SU-DHL-6 (cell line): ENCODE measurements at regions not wholly inside any gene's neighbourhood (a gene's known extent, or its start where the extent isn't known, plus 50 kb on each side); places are given as distances from the start of the nearest gene placed in this dataset.

Experiments
- H2AFZ ChIP-seq: fragments of 200-600 bp; sonication (generic); 2 replicates; pipeline ENCODE4 v1.6.1; 2014; ENCODE audit warnings: low read depth, mild to moderate bottlenecking, moderate library complexity, mixed read lengths, antibody characterized with exemption, low read length; ENCODE audit not compliant: severe bottlenecking
- H3F3A ChIP-seq: fragments of 200-600 bp; shearing (Covaris generic); 2 replicates; pipeline ENCODE4 v1.6.0; 2016; ENCODE audit warnings: antibody characterized with exemption, mild to moderate bottlenecking; ENCODE audit not compliant: insufficient read depth
- H3K27ac ChIP-seq: fragments of 200-600 bp; sonication (generic); 2 replicates; pipeline ENCODE4 v1.5.1; 2016; ENCODE audit warnings: low read depth, mild to moderate bottlenecking, low read length, moderate library complexity, mixed read lengths
- H3K27me3 ChIP-seq: fragments of 200-600 bp; sonication (generic), shearing (Covaris generic); 2 replicates; pipeline ENCODE4 v1.6.0; 2014; ENCODE audit warnings: mild to moderate bottlenecking, low read length
- H3K36me3 ChIP-seq: fragments of 200-600 bp; sonication (generic); 2 replicates; pipeline ENCODE4 v1.6.1; 2014; ENCODE audit warnings: mild to moderate bottlenecking, low read length, mixed read lengths
- H3K4me2 ChIP-seq: fragments of 300-600, 200-600 bp; shearing (Covaris generic), sonication (generic); 2 replicates; pipeline ENCODE4 v1.6.0; 2014; ENCODE audit warnings: low read length, low read depth, mild to moderate bottlenecking; ENCODE audit not compliant: poor library complexity, severe bottlenecking
- H3K4me3 ChIP-seq: fragments of 200-600 bp; sonication (generic); 2 replicates; pipeline ENCODE4 v1.5.1; 2014; ENCODE audit warnings: antibody characterized with exemption, low read length, mild to moderate bottlenecking, mixed read lengths; ENCODE audit not compliant: insufficient read depth, poor library complexity, severe bottlenecking
- H3K79me2 ChIP-seq: fragments of 200-600 bp; sonication (generic); 2 replicates; pipeline ENCODE4 v1.6.1; 2014; ENCODE audit warnings: mild to moderate bottlenecking, low read length, moderate library complexity; ENCODE audit not compliant: insufficient read depth
- H3K9ac ChIP-seq: fragments of 200-600 bp; sonication (generic); 2 replicates; pipeline ENCODE4 v1.7.0; 2014; ENCODE audit warnings: mild to moderate bottlenecking, low read length
- H3K9me2 ChIP-seq: fragments of 200-600 bp; sonication (generic); replicated peaks from 2 replicates; pipeline ENCODE4 v1.6.1; 2014; ENCODE audit warnings: low read length; ENCODE audit not compliant: insufficient read depth
- H3K9me3 ChIP-seq: fragments of 200-600 bp; sonication (generic); 2 replicates; pipeline ENCODE4 v1.6.1; 2014; ENCODE audit warnings: low read length, mixed read lengths; ENCODE audit not compliant: insufficient read depth
- H4K20me1 ChIP-seq: fragments of 200-600 bp; sonication (generic); 2 replicates; pipeline ENCODE4 v1.6.1; 2014; ENCODE audit warnings: low read depth, mild to moderate bottlenecking, antibody characterized with exemption, low read length, moderate library complexity, mixed read lengths
- EZH2phosphoT487 ChIP-seq: fragments of 200-600 bp; sonication (generic), shearing (Covaris generic); conservative IDR thresholded peaks from 2 replicates; pipeline ENCODE4 v1.6.1; 2018; ENCODE audit warnings: mild to moderate bottlenecking, antibody characterized with exemption, low read length, moderate library complexity, mixed read lengths
- TF ChIP-seq, protein P1 (sequence below): fragments of 200-600 bp; sonication (generic); IDR thresholded peaks from one replicate; pipeline ENCODE4 v1.5.1; 2017; ENCODE audit warnings: antibody characterized with exemption, mild to moderate bottlenecking, low read length, moderate library complexity; ENCODE audit not compliant: insufficient read depth, poor library complexity, severe bottlenecking

DNA sequence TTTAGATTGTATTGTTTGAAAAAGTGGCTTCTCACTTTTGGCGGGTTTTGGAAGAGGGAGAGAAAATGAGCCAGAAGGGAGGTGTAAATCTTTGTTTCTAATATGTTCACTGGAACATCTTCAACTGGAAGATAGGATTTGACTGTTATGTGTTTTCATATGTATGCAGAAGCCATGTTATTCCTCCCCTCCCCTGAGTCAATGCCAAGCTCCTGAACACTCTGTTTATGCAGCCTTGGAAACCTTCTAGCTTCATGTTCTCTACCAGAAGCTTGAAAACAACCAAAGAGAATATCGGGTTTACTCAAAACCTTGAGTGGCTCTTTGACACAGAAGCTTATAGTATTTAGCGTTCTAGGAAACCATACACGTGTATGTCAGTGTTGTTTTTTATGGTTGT lies 279.1 kb downstream of the PRL start:
- no peaks in the 10 kb centered on the region for H4K20me1 ChIP-seq
- H3K4me3 ChIP-seq: no peak overlapping the region
- no peak overlapping the region for H3K9ac ChIP-seq
- H3K79me2 ChIP-seq: no peaks in the 10 kb centered on the region
- no peaks in the 10 kb centered on the region for H3K9me3 ChIP-seq
- H3K27me3 ChIP-seq: no peaks in the 10 kb centered on the region
- no peak overlapping the region for H3K27ac ChIP-seq
- H2AFZ ChIP-seq: no peak overlapping the region
- no peak for TF ChIP-seq EZH2phosphoT487
- TF ChIP-seq, protein P1, sequence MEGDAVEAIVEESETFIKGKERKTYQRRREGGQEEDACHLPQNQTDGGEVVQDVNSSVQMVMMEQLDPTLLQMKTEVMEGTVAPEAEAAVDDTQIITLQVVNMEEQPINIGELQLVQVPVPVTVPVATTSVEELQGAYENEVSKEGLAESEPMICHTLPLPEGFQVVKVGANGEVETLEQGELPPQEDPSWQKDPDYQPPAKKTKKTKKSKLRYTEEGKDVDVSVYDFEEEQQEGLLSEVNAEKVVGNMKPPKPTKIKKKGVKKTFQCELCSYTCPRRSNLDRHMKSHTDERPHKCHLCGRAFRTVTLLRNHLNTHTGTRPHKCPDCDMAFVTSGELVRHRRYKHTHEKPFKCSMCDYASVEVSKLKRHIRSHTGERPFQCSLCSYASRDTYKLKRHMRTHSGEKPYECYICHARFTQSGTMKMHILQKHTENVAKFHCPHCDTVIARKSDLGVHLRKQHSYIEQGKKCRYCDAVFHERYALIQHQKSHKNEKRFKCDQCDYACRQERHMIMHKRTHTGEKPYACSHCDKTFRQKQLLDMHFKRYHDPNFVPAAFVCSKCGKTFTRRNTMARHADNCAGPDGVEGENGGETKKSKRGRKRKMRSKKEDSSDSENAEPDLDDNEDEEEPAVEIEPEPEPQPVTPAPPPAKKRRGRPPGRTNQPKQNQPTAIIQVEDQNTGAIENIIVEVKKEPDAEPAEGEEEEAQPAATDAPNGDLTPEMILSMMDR: no peak
- H3F3A ChIP-seq: no peaks in the 10 kb centered on the region
- H3K36me3 ChIP-seq: no peaks in the 10 kb centered on the region
- H3K4me2 ChIP-seq: no peak overlapping the region
- no peaks in the 10 kb centered on the region for H3K9me2 ChIP-seq

DNA sequence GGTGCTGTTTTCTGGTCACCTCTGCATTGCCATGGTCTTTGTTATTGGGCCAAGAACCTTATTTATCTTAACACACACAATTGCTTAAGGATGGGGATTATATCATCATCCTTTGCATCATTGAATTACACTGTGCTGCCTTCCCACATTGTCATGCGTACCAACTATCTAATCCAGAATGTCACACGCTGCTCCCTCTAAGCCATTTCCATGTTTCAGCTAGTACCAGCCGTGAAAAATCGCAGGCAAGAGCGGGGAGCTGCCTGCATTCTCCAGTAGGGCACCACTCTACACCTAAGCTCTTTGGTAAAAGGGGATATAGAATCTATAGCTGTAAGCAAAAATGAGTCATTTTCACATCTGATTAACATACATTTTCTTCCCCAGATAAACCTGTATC lies 277.0 kb downstream of the PRL start:
- Histone ChIP-seq H3K27me3 (no peaks in the 10 kb centered on the region), H3K27ac (no peak overlapping the region), H3K9me3 (no peaks in the 10 kb centered on the region), H3K79me2 (no peaks in the 10 kb centered on the region), H3K36me3 (no peaks in the 10 kb centered on the region), H3K9me2 (no peaks in the 10 kb centered on the region), H3K4me2 (no peak overlapping the region), H3K9ac (no peak overlapping the region), H2AFZ (no peak overlapping the region), H3K4me3 (no peak overlapping the region), H4K20me1 (no peaks in the 10 kb centered on the region), H3F3A (no peaks in the 10 kb centered on the region)
- TF ChIP-seq, protein P1: no peak
- TF ChIP-seq EZH2phosphoT487: no peak

DNA sequence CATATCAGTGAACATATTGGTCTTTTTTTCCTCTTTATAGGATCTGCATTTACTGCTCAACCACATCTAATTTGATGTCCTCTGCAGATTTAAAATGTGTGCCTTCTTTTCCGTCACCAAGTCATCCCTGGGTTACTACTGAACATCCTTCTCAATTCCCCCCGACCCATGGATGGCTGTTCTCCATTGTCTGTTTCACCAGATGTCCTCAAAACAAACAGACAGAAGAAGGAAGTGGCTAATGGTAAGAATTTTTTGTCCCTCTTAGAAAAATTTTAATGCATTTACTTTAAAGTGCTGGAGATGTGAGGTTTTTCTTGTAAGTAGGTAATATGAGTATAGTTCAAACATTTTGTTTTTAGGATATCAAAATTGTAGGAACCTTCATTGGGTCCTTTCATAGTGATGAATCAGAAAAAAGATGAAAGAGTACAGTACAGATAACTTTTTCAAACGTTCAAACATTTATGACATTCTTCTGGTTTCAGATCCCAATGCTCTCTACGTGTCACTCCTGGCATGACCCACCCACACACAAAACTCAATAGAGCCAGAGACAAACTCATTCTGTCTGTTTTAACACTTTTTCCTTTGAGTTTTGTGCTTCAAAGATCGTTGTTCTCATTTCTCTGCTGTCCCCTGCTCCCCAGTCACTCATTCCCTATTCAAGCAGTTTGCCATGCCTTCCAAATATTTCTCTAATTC lies 276.4 kb downstream of the PRL start:
- Histone ChIP-seq H2AFZ (no peak overlapping the region), H3K79me2 (no peaks in the 10 kb centered on the region), H3K9me3 (no peaks in the 10 kb centered on the region)

More for the DNA sequence above, 276.4 kb downstream of the PRL start:
- no peaks in the 10 kb centered on the region for H3K9me2 ChIP-seq
- H4K20me1 ChIP-seq: no peaks in the 10 kb centered on the region
- no peak for TF ChIP-seq EZH2phosphoT487
- TF ChIP-seq, protein P1: no peak
- H3K27ac ChIP-seq: no peak overlapping the region
- no peak overlapping the region for H3K9ac ChIP-seq
- H3K36me3 ChIP-seq: no peaks in the 10 kb centered on the region
- no peaks in the 10 kb centered on the region for H3K27me3 ChIP-seq
- no peak overlapping the region for H3K4me2 ChIP-seq
- H3K4me3 ChIP-seq: no peak overlapping the region
- H3F3A ChIP-seq: no peaks in the 10 kb centered on the region
